ENCODE measurements at regions not wholly inside any gene's neighbourhood (a gene's known extent, or its start where the extent isn't known, plus 50 kb on each side); places are given as distances from the start of the nearest gene placed in this dataset.

DNA sequence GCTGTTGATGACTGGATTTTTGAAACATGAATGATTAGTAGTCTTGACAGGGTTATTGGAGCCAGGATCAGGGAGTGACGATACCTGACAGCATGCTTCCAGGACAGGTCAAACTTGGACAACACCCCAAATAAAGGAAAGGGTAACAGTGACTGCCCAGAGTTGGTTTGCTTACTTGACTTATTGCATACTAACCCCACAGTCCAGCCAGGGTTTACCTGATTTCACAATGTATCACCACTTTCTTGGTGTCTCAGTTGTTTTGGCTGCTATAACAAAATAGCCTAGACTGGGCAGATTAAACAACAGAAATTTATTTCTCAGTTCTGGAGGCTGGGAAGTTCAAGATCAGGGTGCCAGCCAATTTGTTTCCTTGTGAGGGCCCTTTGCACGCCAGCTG, 301.0 kb upstream of the VLDLR start:
- Histone ChIP-seq H2AFZ (ENCODE audit: low read depth, low read length) (no peak overlapping the region), H3K9me3 (ENCODE audit: insufficient read depth, low read length) (no peaks in the 10 kb centered on the region), H3K79me2 (ENCODE audit: low read length) (no peaks in the 10 kb centered on the region), H3K27me3 (ENCODE audit: low read depth, low read length) (no peaks in the 10 kb centered on the region), H3K4me3 (ENCODE audit: low read length) (no peak overlapping the region), H4K20me1 (ENCODE audit: insufficient read depth, low read length) (no peaks in the 10 kb centered on the region), H3K4me2 (ENCODE audit: low read length) (0 out of 2 replicates have a peak overlapping the region, but pooled peaks have one; percentile 4), H3K9ac (ENCODE audit: low read length) (no peak overlapping the region), H3K4me1 (ENCODE audit: low read length) (peaks cover 18% of the 10 kb centered on the region), H3K36me3 (replicated peaks; ENCODE audit: low read depth, low read length) (no peaks in the 10 kb centered on the region), H3K27ac (ENCODE audit: low read length) (no peak overlapping the region)
- no peak for TF ChIP-seq EZH2phosphoT487 (IDR thresholded peaks at IDR 0.05; ENCODE audit: low read depth)
- no peak for TF ChIP-seq CTCF (IDR thresholded peaks at IDR 0.05; ENCODE audit: low read depth, low read length)

- Histone ChIP-seq H3K27me3 (ENCODE audit: low read depth, low read length) (no peaks in the 10 kb centered on the region), H3K4me2 (ENCODE audit: low read length) (no peak overlapping the region), H3K27ac (ENCODE audit: low read length) (no peak overlapping the region), H3K79me2 (ENCODE audit: low read length) (no peaks in the 10 kb centered on the region), H2AFZ (ENCODE audit: low read depth, low read length) (no peak overlapping the region), H3K36me3 (replicated peaks; ENCODE audit: low read depth, low read length) (no peaks in the 10 kb centered on the region), H3K4me3 (ENCODE audit: low read length) (no peak overlapping the region), H3K4me1 (ENCODE audit: low read length) (peaks cover 18% of the 10 kb centered on the region), H3K9ac (ENCODE audit: low read length) (no peak overlapping the region), H3K9me3 (ENCODE audit: insufficient read depth, low read length) (no peaks in the 10 kb centered on the region), H4K20me1 (ENCODE audit: insufficient read depth, low read length) (no peaks in the 10 kb centered on the region)
- TF ChIP-seq CTCF (IDR thresholded peaks at IDR 0.05; ENCODE audit: low read depth, low read length) (no peak), EZH2phosphoT487 (IDR thresholded peaks at IDR 0.05; ENCODE audit: low read depth) (no peak)
Observed at GRCh38 chr9:2321523-2322148, 300.0 kb upstream of the VLDLR start.

GRCh38 chr9:2324742-2325141, 296.8 kb upstream of the VLDLR start:
- Histone ChIP-seq H4K20me1 (ENCODE audit: insufficient read depth, low read length) (no peaks in the 10 kb centered on the region), H3K27ac (ENCODE audit: low read length) (no peak overlapping the region), H3K27me3 (ENCODE audit: low read depth, low read length) (no peaks in the 10 kb centered on the region), H3K4me1 (ENCODE audit: low read length) (peaks cover 18% of the 10 kb centered on the region), H2AFZ (ENCODE audit: low read depth, low read length) (no peak overlapping the region), H3K36me3 (replicated peaks; ENCODE audit: low read depth, low read length) (no peaks in the 10 kb centered on the region), H3K4me3 (ENCODE audit: low read length) (no peak overlapping the region), H3K9me3 (ENCODE audit: insufficient read depth, low read length) (no peaks in the 10 kb centered on the region), H3K4me2 (ENCODE audit: low read length) (no peak overlapping the region), H3K79me2 (ENCODE audit: low read length) (no peaks in the 10 kb centered on the region), H3K9ac (ENCODE audit: low read length) (no peak overlapping the region)
- no peak for TF ChIP-seq EZH2phosphoT487 (IDR thresholded peaks at IDR 0.05; ENCODE audit: low read depth)
- TF ChIP-seq CTCF (IDR thresholded peaks at IDR 0.05; ENCODE audit: low read depth, low read length): no peak

DNA sequence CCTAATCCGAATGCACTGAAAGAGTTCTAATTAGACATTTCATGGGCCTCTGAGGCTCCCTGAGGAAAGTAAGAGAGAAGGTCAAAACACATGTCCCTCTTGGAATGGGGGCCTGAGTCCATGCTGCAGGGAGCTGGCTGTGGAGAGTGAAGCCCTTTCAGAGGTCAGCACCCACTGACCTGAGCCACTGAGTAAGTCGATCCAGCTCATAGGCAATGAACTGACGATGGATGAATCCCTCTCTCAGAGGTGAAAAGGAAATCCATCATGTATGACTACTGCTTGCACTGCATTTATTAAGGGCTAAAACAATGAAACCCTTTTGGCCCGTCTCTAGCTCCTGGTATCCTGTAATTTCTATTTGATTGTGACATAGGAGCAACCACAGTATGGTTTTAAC, 288.9 kb upstream of the VLDLR start:
- no peak overlapping the region for H3K4me2 ChIP-seq (ENCODE audit: low read length)
- H3K9me3 ChIP-seq (ENCODE audit: insufficient read depth, low read length): no peaks in the 10 kb centered on the region
- H4K20me1 ChIP-seq (ENCODE audit: insufficient read depth, low read length): no peaks in the 10 kb centered on the region
- no peak overlapping the region for H3K4me3 ChIP-seq (ENCODE audit: low read length)
- H3K36me3 ChIP-seq (replicated peaks; ENCODE audit: low read depth, low read length): no peaks in the 10 kb centered on the region
- TF ChIP-seq EZH2phosphoT487 (IDR thresholded peaks at IDR 0.05; ENCODE audit: low read depth) (no peak), CTCF (IDR thresholded peaks at IDR 0.05; ENCODE audit: low read depth, low read length) (no peak)
- no peaks in the 10 kb centered on the region for H3K79me2 ChIP-seq (ENCODE audit: low read length)
- H3K4me1 ChIP-seq (ENCODE audit: low read length): no peaks in the 10 kb centered on the region
- H3K9ac ChIP-seq (ENCODE audit: low read length): no peak overlapping the region
- no peak overlapping the region for H2AFZ ChIP-seq (ENCODE audit: low read depth, low read length)
- H3K27ac ChIP-seq (ENCODE audit: low read length): no peak overlapping the region
- no peaks in the 10 kb centered on the region for H3K27me3 ChIP-seq (ENCODE audit: low read depth, low read length)

All from OCI-LY3 (cell line).